ENCODE measurements at regions not wholly inside any gene's neighbourhood (a gene's known extent, or its start where the extent isn't known, plus 50 kb on each side); places are given as distances from the start of the nearest gene placed in this dataset.
"Not testable (repeated sequence)": the region's sequence is repeated elsewhere in the genome, so short reads cannot be mapped to it uniquely, and the experiment has no call there.

DNA sequence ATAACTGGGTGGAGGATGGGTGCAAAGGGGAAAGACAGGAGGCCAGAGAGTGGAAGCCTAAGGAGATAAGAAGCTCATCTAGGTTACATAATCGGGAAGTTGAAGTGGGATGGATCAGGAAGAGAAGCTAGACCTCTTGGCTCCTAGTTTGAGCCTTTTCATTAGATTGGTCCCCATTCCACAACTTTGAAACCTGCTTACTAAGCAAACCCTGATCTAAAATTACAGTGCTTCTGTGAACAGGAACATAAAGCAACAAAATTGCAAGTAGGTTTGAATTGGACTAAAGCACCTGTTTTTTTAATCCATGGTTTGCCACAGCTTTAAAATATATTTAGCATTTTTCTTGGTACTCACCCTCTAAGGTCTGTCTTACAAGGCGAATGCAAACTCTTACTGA lies 80.4 kb upstream of the EED start:
- H3K9me3 ChIP-seq: no peaks in the 10 kb centered on the region
- ChIA-PET CTCF (interaction anchor here (1.0 to 1.7 kb wide), 4 partner anchors 30 to 309 kb away, joined by 3 to 5 read pairs (median 4); no protein-coding TSS in a partner anchor), POLR2A (interaction anchor here (0.9 kb wide), 1 partner anchor 30 kb away, joined by 3 read pairs; no protein-coding TSS in a partner anchor)
- TF ChIP-seq JUND (IDR thresholded peaks at IDR 0.05) (no peak), ELF1 (IDR thresholded peaks at IDR 0.05) (no peak), FOXJ3 (CRISPR knock-in tag; IDR thresholded peaks at IDR 0.05) (no peak), NFIC (IDR thresholded peaks at IDR 0.05; ENCODE audit: borderline replicate concordance) (no peak), RXRA (IDR thresholded peaks at IDR 0.05; ENCODE audit: borderline replicate concordance, low read depth) (no peak), RFX5 (IDR thresholded peaks at IDR 0.05; ENCODE audit: low read length) (no peak), CHD2 (IDR thresholded peaks at IDR 0.05; ENCODE audit: low read length, partially characterized antibody) (no peak), RAD21 (IDR thresholded peaks at IDR 0.05; ENCODE audit: low read length) (no peak), MXI1 (IDR thresholded peaks at IDR 0.05; ENCODE audit: low read depth, low read length) (no peak), EP300 (IDR thresholded peaks at IDR 0.05; ENCODE audit: borderline replicate concordance in 1 of 2, low read depth in 1 of 2, low read length in 1 of 2) (no peak), RCOR1 (IDR thresholded peaks at IDR 0.05; ENCODE audit: low read length) (no peak), TCF12 (IDR thresholded peaks at IDR 0.05) (no peak)
- TF ChIP-seq, protein P1, sequence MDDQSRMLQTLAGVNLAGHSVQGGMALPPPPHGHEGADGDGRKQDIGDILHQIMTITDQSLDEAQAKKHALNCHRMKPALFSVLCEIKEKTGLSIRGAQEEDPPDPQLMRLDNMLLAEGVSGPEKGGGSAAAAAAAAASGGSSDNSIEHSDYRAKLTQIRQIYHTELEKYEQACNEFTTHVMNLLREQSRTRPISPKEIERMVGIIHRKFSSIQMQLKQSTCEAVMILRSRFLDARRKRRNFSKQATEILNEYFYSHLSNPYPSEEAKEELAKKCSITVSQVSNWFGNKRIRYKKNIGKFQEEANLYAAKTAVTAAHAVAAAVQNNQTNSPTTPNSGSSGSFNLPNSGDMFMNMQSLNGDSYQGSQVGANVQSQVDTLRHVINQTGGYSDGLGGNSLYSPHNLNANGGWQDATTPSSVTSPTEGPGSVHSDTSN (IDR thresholded peaks at IDR 0.05): no peak
- TF ChIP-seq, protein P2, sequence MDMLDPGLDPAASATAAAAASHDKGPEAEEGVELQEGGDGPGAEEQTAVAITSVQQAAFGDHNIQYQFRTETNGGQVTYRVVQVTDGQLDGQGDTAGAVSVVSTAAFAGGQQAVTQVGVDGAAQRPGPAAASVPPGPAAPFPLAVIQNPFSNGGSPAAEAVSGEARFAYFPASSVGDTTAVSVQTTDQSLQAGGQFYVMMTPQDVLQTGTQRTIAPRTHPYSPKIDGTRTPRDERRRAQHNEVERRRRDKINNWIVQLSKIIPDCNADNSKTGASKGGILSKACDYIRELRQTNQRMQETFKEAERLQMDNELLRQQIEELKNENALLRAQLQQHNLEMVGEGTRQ (IDR thresholded peaks at IDR 0.05; ENCODE audit: borderline replicate concordance, low read depth, low read length): no peak
- TF ChIP-seq, protein P3, sequence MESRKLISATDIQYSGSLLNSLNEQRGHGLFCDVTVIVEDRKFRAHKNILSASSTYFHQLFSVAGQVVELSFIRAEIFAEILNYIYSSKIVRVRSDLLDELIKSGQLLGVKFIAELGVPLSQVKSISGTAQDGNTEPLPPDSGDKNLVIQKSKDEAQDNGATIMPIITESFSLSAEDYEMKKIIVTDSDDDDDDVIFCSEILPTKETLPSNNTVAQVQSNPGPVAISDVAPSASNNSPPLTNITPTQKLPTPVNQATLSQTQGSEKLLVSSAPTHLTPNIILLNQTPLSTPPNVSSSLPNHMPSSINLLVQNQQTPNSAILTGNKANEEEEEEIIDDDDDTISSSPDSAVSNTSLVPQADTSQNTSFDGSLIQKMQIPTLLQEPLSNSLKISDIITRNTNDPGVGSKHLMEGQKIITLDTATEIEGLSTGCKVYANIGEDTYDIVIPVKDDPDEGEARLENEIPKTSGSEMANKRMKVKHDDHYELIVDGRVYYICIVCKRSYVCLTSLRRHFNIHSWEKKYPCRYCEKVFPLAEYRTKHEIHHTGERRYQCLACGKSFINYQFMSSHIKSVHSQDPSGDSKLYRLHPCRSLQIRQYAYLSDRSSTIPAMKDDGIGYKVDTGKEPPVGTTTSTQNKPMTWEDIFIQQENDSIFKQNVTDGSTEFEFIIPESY (IDR thresholded peaks at IDR 0.05; ENCODE audit: borderline replicate concordance, low read depth): no peak
- TF ChIP-seq, protein P4, sequence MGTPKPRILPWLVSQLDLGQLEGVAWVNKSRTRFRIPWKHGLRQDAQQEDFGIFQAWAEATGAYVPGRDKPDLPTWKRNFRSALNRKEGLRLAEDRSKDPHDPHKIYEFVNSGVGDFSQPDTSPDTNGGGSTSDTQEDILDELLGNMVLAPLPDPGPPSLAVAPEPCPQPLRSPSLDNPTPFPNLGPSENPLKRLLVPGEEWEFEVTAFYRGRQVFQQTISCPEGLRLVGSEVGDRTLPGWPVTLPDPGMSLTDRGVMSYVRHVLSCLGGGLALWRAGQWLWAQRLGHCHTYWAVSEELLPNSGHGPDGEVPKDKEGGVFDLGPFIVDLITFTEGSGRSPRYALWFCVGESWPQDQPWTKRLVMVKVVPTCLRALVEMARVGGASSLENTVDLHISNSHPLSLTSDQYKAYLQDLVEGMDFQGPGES (IDR thresholded peaks at IDR 0.05; ENCODE audit: low read depth, low read length): no peak
- no peak overlapping the region for H3K9ac ChIP-seq
- H3K4me2 ChIP-seq: no peak overlapping the region
- H3K36me3 ChIP-seq (replicated peaks in 1 of 2; ENCODE audit: control insufficient read depth in 1 of 2, insufficient read depth in 2 of 2, low read length in 1 of 2): no peaks in the 10 kb centered on the region
- peaks cover 18 to 23% of the 10 kb centered on the region in 2 experiments for H3K4me1 ChIP-seq (ENCODE audit: control insufficient read depth in 1 of 2, insufficient read depth in 2 of 2, low read depth in 1 of 2, low read length in 1 of 2)
- no peaks in the 10 kb centered on the region for H3K79me2 ChIP-seq (ENCODE audit: insufficient read depth)
- H3K4me3 ChIP-seq (ENCODE audit: low read depth in 2 of 2, low read length in 1 of 2): no peak overlapping the region
- DNase-seq: no peak
- H3K27ac ChIP-seq (ENCODE audit: low read depth in 2 of 2, low read length in 1 of 2): no peak overlapping the region
- H4K20me1 ChIP-seq (ENCODE audit: insufficient read depth): no peaks in the 10 kb centered on the region
- H2AFZ ChIP-seq (ENCODE audit: low read depth): no peak overlapping the region
- H3K9me2 ChIP-seq: no peaks in the 10 kb centered on the region
- WGBS (ENCODE audit: low lambda C conversion rate): 96% methylated on average over 2 of the region's 2 CpGs
- peaks cover 21% of the 10 kb centered on the region for H3F3A ChIP-seq (replicated peaks; ENCODE audit: insufficient read depth)
- H3K27me3 ChIP-seq (ENCODE audit: insufficient read depth): no peaks in the 10 kb centered on the region

DNA sequence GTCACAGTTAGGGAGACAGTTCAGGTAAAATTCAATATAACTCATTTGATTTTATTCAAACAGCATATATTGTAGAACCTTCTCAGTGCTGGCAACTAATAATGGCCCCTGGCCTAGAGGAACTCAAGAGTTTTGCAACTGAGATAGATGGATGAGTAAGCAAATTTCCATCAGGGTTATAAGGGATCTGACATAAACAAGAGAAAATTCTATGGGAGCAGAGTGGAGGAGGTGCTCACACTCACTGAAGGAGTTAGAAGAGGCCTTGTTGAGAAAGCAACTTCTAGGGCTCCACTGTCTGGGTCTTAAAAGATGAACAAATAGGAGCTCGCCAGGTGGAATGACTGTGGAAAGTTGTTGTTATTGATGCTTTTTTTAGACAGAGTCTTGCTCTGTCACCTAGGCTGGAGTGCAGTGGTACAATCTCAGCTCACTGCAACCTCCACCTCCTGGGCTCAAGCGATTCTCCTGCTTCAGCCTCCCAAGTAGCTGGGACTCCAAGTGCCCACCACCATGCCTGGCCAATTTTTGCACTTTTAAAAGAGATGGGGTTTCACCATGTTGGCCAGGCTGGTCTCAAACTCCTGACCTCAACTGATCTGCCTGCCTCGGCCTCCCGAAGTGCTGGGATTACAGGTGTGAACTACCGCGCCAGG lies 81.2 kb upstream of the EED start:
- H3K4me2 ChIP-seq; H3K4me3 ChIP-seq (ENCODE audit: low read depth in 2 of 2, low read length in 1 of 2); H3K27me3 ChIP-seq (ENCODE audit: insufficient read depth); H3K27ac ChIP-seq (ENCODE audit: low read depth in 2 of 2, low read length in 1 of 2); H3K9me2 ChIP-seq; H4K20me1 ChIP-seq (ENCODE audit: insufficient read depth); H3K9ac ChIP-seq; H3K36me3 ChIP-seq (replicated peaks in 1 of 2; ENCODE audit: control insufficient read depth in 1 of 2, insufficient read depth in 2 of 2, low read length in 1 of 2); H3K9me3 ChIP-seq; H3K79me2 ChIP-seq (ENCODE audit: insufficient read depth); DNase-seq; H2AFZ ChIP-seq (ENCODE audit: low read depth): not testable (repeated sequence)
- ChIA-PET CTCF (interaction anchor here (1.0 to 1.4 kb wide), 3 partner anchors 30 to 309 kb away, joined by 3 to 5 read pairs (median 3); no protein-coding TSS in a partner anchor), POLR2A (interaction anchor here (0.9 kb wide), 1 partner anchor 30 kb away, joined by 3 read pairs; no protein-coding TSS in a partner anchor)
- peaks cover 18 to 23% of the 10 kb centered on the region in 2 experiments for H3K4me1 ChIP-seq (ENCODE audit: control insufficient read depth in 1 of 2, insufficient read depth in 2 of 2, low read depth in 1 of 2, low read length in 1 of 2)
- peaks cover 21% of the 10 kb centered on the region for H3F3A ChIP-seq (replicated peaks; ENCODE audit: insufficient read depth)
- 91% methylated on average over 6 of the region's 6 CpGs for WGBS (ENCODE audit: low lambda C conversion rate)

Measured in SK-N-SH (cell line).